A673 (cell line): ENCODE measurements at regions not wholly inside any gene's neighbourhood (a gene's known extent, or its start where the extent isn't known, plus 50 kb on each side); places are given as distances from the start of the nearest gene placed in this dataset.
A peak's percentile ranks its signal among the peaks of the same experiment; 100 is the strongest.

Source experiments
- BruUV-seq: library from RNA; stranded (reverse); fragments of 400-500 nt; replicated peaks from 2 replicates; lab custom pipeline; 2021; lab: Mats Ljungman, UMichigan
- CTCF ChIA-PET: fragments of 300-600 bp; sonication (Branson Sonifier 250); formaldehyde crosslinking; loops from one replicate; lab custom pipeline; 2022; ENCODE audit warnings: antibody characterized with exemption; lab: Charles Lee
- POLR2A ChIA-PET: fragments of 300-600 bp; sonication (Branson Sonifier 250); formaldehyde crosslinking; loops from one replicate; lab custom pipeline; 2022; ENCODE audit warnings: antibody characterized with exemption; ENCODE audit not compliant: low non-redundant PET; lab: Charles Lee
- DNase-seq: peaks from one replicate; pipeline ENCODE4 v3.0.0-alpha.2; 2015; ENCODE audit warnings: low spot score
- H3K27ac ChIP-seq: fragments of 200-600 bp; sonication (generic); 2 replicates; pipeline ENCODE4 v1.5.1; 2016; ENCODE audit warnings: mixed run types, low read depth, mild to moderate bottlenecking, mixed read lengths, antibody characterized with exemption, low read length; ENCODE audit not compliant: poor library complexity, severe bottlenecking
- H3K27me3 ChIP-seq: fragments of 200-600 bp; sonication (generic); replicated peaks from 2 replicates; pipeline ENCODE4 v1.6.1; 2017; ENCODE audit warnings: mixed run types, low read depth, mild to moderate bottlenecking, mixed read lengths, antibody characterized with exemption, low read length; ENCODE audit not compliant: insufficient read depth, poor library complexity
- H3K36me3 ChIP-seq: fragments of 200-600 bp; sonication (generic); 2 replicates; pipeline ENCODE4 v1.6.1; 2016; ENCODE audit warnings: mixed run types, mild to moderate bottlenecking, mixed read lengths, antibody characterized with exemption, low read length; ENCODE audit not compliant: insufficient read depth, poor library complexity, severe bottlenecking
- H3K4me1 ChIP-seq: fragments of 200-600 bp; sonication (generic); 2 replicates; pipeline ENCODE4 v1.6.1; 2017; ENCODE audit warnings: mixed run types, mild to moderate bottlenecking, mixed read lengths, antibody characterized with exemption, low read length; ENCODE audit not compliant: insufficient read depth, poor library complexity, severe bottlenecking
- H3K4me3 ChIP-seq: fragments of 200-600 bp; sonication (generic); 2 replicates; pipeline ENCODE4 v1.5.1; 2016; ENCODE audit warnings: low read depth, mixed run types, mild to moderate bottlenecking, mixed read lengths, low read length; ENCODE audit not compliant: poor library complexity, severe bottlenecking
- H3K9me3 ChIP-seq: fragments of 200-600 bp; sonication (generic); 2 replicates; pipeline ENCODE4 v1.6.1; 2016; ENCODE audit warnings: mixed run types, low read depth, mild to moderate bottlenecking, mixed read lengths, antibody characterized with exemption, low read length; ENCODE audit not compliant: poor library complexity, severe bottlenecking
- CTCF ChIP-seq: fragments of 300-800, 200-600 bp; sonication (generic); conservative IDR thresholded peaks from 2 replicates; pipeline ENCODE4 v1.5.1; 2017; ENCODE audit warnings: low read depth, mild to moderate bottlenecking, antibody characterized with exemption, low read length, moderate library complexity, mixed read lengths
- EZH2 ChIP-seq: fragments of 200-600 bp; sonication (generic); IDR thresholded peaks from 2 replicates; pipeline ENCODE4 v1.6.1; 2017; ENCODE audit warnings: borderline replicate concordance, low read depth, mild to moderate bottlenecking, mixed read lengths, antibody characterized with exemption, low read length; ENCODE audit not compliant: poor library complexity, severe bottlenecking
- intact Hi-C: fragments of 100-400 bp; cut with micrococcal nuclease; formaldehyde crosslinking; loops from one replicate; pipeline ENCODE4 v1.10.0; 2022; ENCODE audit not compliant: unreplicated experiment

DNA sequence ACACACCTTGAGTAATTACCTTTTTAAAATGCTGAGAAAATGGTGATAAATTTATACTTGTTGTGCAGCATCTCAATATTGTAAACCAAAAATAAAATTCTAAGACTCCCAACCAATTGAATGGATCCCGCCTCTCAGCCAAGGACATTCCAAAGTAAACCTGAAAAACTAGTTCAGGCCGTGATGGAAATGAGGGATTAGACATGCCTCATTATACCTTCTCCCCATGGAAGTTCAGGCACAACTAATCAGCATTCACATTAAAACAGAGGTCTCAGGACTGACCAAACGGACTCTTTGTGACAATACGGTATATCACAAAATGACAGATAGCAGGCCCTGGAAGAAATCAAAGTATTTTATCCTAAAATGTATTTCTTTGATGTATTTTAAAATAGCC is 907.4 kb upstream of the RAG2 start:
- no TSS peak for BruUV-seq
- H3K4me3 ChIP-seq, result no peak overlapping the region
- DNase-seq, result no peak
- H3K36me3 ChIP-seq, result no peaks in the 10 kb centered on the region
- POLR2A ChIA-PET, result no interaction called here
- intact Hi-C loops, result no loop called here
- no peaks in the 10 kb centered on the region for H3K4me1 ChIP-seq
- H3K27ac ChIP-seq, result no peak overlapping the region
- TF ChIP-seq CTCF (no peak), EZH2 (no peak)
- no peaks in the 10 kb centered on the region for H3K9me3 ChIP-seq
- CTCF ChIA-PET, result no interaction called here
- no peaks in the 10 kb centered on the region for H3K27me3 ChIP-seq

- no peak for TF ChIP-seq EZH2
- no peak for TF ChIP-seq CTCF
- H3K36me3 ChIP-seq, result no peaks in the 10 kb centered on the region
- ChIA-PET POLR2A (no interaction called here), CTCF (no interaction called here)
- no peaks in the 10 kb centered on the region for H3K27me3 ChIP-seq
- H3K4me3 ChIP-seq, result no peak overlapping the region
- no peaks in the 10 kb centered on the region for H3K4me1 ChIP-seq
- DNase-seq, result peak; percentile 25
- intact Hi-C loops, result no loop called here
- H3K9me3 ChIP-seq, result no peaks in the 10 kb centered on the region
- no TSS peak for BruUV-seq
- no peak overlapping the region for H3K27ac ChIP-seq
Observed at GRCh38 chr11:37504921-37505320, 906.9 kb upstream of the RAG2 start.

GRCh38 chr11:37504060-37504611 is 906.1 kb upstream of the RAG2 start:
- intact Hi-C loops, result no loop called here
- DNase-seq, result peak; percentile 59
- TF ChIP-seq CTCF (no peak), EZH2 (no peak)
- Histone ChIP-seq H3K4me3 (no peak overlapping the region), H3K9me3 (no peaks in the 10 kb centered on the region), H3K27me3 (no peaks in the 10 kb centered on the region), H3K4me1 (no peaks in the 10 kb centered on the region), H3K27ac (no peak overlapping the region), H3K36me3 (no peaks in the 10 kb centered on the region)
- POLR2A ChIA-PET, result no interaction called here
- no TSS peak for BruUV-seq
- CTCF ChIA-PET, result no interaction called here
